Activated T-helper 2 cell treated with anti-CD3 and anti-CD28 coated beads, Interferon-gamma antibody, Interleukin-2, Interleukin-4, amounts not matched to agents 10 μg/mL and 5 μg/mL and 100 μg/mL, durations not matched to agents 14 hours and 24 hours and 36 hours (primary cell): ENCODE measurements at regions not wholly inside any gene's neighbourhood (a gene's known extent, or its start where the extent isn't known, plus 50 kb on each side); places are given as distances from the start of the nearest gene placed in this dataset.

Source experiments
- DNase-seq: peaks from one replicate; pipeline ENCODE4 v3.0.0; 2021; ENCODE audit warnings: low spot score
- H3K27ac Mint-ChIP-seq: one replicate; pipeline ENCODE4 v1.8.0; 2021; ENCODE audit warnings: mixed read lengths
- H3K27me3 Mint-ChIP-seq: one replicate; pipeline ENCODE4 v1.8.0; 2021; ENCODE audit warnings: low read depth, mixed read lengths
- H3K36me3 Mint-ChIP-seq: one replicate; pipeline ENCODE4 v1.8.0; 2021; ENCODE audit warnings: low read depth, mixed read lengths
- H3K4me1 Mint-ChIP-seq: one replicate; pipeline ENCODE4 v1.8.0; 2021; ENCODE audit warnings: low read depth, mixed read lengths
- H3K4me3 Mint-ChIP-seq: one replicate; pipeline ENCODE4 v1.8.0; 2021; ENCODE audit warnings: low read depth, mild to moderate bottlenecking, moderate library complexity, mixed read lengths
- H3K9me3 Mint-ChIP-seq: one replicate; pipeline ENCODE4 v1.8.0; 2021; ENCODE audit warnings: mixed read lengths
- intact Hi-C: fragments of 100-400 bp; cut with micrococcal nuclease; formaldehyde crosslinking; loops from one replicate; pipeline ENCODE4 v1.15.1; 2023

GRCh38 chr13:73416093-73416492, 357.3 kb downstream of the KLF5 start:
- DNase-seq = no peak
- H3K27ac Mint-ChIP-seq = no peak overlapping the region
- no peaks in the 10 kb centered on the region for H3K36me3 Mint-ChIP-seq
- no peak overlapping the region for H3K4me3 Mint-ChIP-seq
- H3K27me3 Mint-ChIP-seq = peaks cover 6% of the 10 kb centered on the region
- no peaks in the 10 kb centered on the region for H3K9me3 Mint-ChIP-seq
- intact Hi-C loops = no loop called here
- no peaks in the 10 kb centered on the region for H3K4me1 Mint-ChIP-seq

- no peak overlapping the region for H3K4me3 Mint-ChIP-seq
- no peaks in the 10 kb centered on the region for H3K9me3 Mint-ChIP-seq
- no peak for DNase-seq
- H3K4me1 Mint-ChIP-seq = no peaks in the 10 kb centered on the region
- H3K27ac Mint-ChIP-seq = no peak overlapping the region
- H3K36me3 Mint-ChIP-seq = no peaks in the 10 kb centered on the region
- peaks cover 3% of the 10 kb centered on the region for H3K27me3 Mint-ChIP-seq
- intact Hi-C loops = no loop called here
Observed at GRCh38 chr13:73413656-73414055, 354.9 kb downstream of the KLF5 start.

DNA sequence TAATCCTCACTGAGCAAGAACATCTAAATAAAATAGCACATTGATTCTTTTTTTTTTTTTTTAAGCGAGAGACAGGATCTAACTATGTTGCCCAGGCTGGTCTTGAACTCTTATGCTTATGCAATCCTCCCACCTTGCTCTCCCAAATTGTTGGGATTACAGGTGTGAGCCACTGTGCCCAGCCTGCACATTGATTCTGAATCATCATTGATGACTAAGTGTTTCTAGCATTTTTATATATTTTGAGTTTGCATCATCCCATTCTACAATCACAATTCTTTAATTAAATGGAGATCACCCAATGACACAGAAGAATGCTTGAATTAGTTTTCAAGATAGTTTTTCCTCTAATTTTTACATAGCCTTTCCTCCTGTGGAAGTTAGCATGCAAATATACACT, 354.1 kb downstream of the KLF5 start:
- Mint-ChIP-seq H3K9me3 (no peaks in the 10 kb centered on the region), H3K27ac (no peak overlapping the region), H3K36me3 (no peaks in the 10 kb centered on the region), H3K27me3 (no peaks in the 10 kb centered on the region), H3K4me1 (no peaks in the 10 kb centered on the region), H3K4me3 (no peak overlapping the region)
- intact Hi-C loops = no loop called here
- no peak for DNase-seq

DNA sequence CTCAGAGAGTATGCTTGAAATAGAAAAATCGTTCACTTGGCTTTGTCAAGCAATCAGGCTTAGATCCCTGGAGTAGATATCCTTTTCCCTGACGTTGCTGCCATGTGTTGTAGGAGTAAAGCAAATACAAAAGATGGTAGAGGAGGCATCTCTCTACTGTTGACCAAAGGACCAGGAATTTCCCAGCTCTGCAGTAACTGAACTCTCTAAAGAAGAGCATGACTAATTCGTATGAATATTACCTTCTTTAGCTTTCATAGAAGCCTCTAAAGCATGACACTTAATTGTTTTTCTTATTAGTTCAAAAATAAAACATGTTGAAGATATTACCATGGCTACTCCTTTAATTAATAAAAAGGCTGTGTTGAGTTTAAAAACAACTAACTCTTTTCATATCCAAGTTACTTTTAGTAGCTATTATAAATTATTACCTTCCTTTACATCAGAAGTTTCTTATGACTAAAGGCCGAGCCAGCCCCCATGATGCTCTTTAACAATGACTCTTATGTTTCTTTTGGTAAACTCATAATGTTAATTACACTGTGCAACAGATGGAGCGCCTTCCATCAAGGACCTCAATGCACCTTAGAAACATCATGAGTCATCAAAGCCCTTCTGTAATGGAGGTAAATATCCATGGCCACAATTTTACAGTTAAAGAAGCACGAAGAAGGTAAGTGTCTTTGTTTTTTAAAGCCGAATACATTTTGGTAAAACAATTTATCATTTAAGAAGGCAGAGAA, 352.4 kb downstream of the KLF5 start:
- Mint-ChIP-seq H3K27ac (no peak overlapping the region), H3K4me1 (no peaks in the 10 kb centered on the region), H3K27me3 (no peaks in the 10 kb centered on the region), H3K9me3 (no peaks in the 10 kb centered on the region), H3K4me3 (no peak overlapping the region), H3K36me3 (no peaks in the 10 kb centered on the region)
- no peak for DNase-seq
- intact Hi-C loops = no loop called here

GRCh38 chr13:73406454-73406853, 347.6 kb downstream of the KLF5 start:
- Mint-ChIP-seq H3K4me1 (no peaks in the 10 kb centered on the region), H3K27me3 (no peaks in the 10 kb centered on the region), H3K27ac (no peak overlapping the region), H3K4me3 (no peak overlapping the region), H3K9me3 (no peaks in the 10 kb centered on the region), H3K36me3 (no peaks in the 10 kb centered on the region)
- intact Hi-C loops = no loop called here
- DNase-seq = no peak

DNA sequence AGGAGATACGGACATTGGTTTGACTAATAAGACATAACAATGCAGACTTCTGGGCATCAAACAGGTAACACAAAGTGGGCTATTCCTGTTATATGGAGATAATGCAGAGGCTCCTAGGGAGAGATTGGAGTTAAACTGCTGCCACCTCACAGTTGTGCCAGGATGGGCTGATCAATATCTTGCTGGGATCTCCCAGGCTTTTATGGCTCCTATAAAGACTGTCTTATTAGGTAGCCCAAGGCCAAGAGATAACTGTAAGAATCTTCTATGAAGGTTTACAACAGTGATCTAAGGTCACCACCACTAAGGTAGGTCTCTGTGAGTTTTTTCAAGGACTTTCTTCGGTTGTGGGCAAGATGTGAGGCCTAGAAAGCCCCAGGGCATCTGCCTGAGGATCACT, 345.8 kb downstream of the KLF5 start:
- H3K36me3 Mint-ChIP-seq = no peaks in the 10 kb centered on the region
- no peak for DNase-seq
- no peaks in the 10 kb centered on the region for H3K4me1 Mint-ChIP-seq
- H3K4me3 Mint-ChIP-seq = no peak overlapping the region
- H3K27ac Mint-ChIP-seq = no peak overlapping the region
- H3K27me3 Mint-ChIP-seq = no peaks in the 10 kb centered on the region
- no peaks in the 10 kb centered on the region for H3K9me3 Mint-ChIP-seq
- intact Hi-C loops = no loop called here

DNA sequence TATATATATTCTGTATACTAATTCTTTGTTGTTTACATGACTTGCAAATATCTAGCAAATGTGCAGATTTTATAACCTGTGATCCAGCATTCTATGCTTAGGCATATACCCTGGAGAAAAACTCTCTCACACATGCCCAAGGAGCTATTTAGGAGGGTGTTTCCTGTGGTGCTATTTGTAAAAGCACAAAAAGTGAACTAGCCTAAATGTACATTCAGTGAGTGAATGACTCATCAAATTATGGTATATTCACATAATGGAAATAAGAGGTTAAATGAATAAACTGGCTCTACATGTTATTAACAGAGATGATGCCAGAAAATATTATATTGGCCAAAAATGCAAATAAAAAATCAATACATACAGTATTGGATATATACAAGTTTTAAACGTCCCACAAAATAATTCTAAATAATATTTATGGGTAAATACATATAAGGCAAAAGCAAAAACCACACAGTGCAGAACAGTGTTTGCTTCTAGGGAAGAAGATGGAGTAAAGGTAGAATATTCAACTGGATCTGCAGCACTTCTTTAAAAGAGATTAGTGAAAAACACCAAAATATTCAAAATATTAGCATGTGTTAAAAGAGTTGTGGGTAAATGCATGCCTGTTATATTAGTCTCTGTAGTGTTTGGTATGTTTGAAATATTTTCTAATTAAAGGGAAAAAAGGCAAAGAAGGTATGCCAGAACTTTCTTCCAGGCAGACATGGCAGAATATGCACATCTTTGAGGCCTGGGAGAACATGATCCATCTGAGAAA, 344.7 kb downstream of the KLF5 start:
- Mint-ChIP-seq H3K4me3 (no peak overlapping the region), H3K4me1 (no peaks in the 10 kb centered on the region), H3K9me3 (no peaks in the 10 kb centered on the region), H3K27me3 (peaks cover 5% of the 10 kb centered on the region), H3K36me3 (no peaks in the 10 kb centered on the region), H3K27ac (no peak overlapping the region)
- intact Hi-C loops = no loop called here
- no peak for DNase-seq

- Mint-ChIP-seq H3K9me3 (no peaks in the 10 kb centered on the region), H3K4me3 (no peak overlapping the region), H3K36me3 (no peaks in the 10 kb centered on the region), H3K27ac (no peak overlapping the region), H3K4me1 (no peaks in the 10 kb centered on the region), H3K27me3 (peaks cover 5% of the 10 kb centered on the region)
- DNase-seq = no peak
- intact Hi-C loops = no loop called here
Observed at GRCh38 chr13:73401769-73402168, 343.0 kb downstream of the KLF5 start.

GRCh38 chr13:73399347-73400216, 340.8 kb downstream of the KLF5 start:
- Mint-ChIP-seq H3K9me3 (no peaks in the 10 kb centered on the region), H3K36me3 (no peaks in the 10 kb centered on the region), H3K4me3 (no peak overlapping the region), H3K27ac (no peak overlapping the region), H3K4me1 (no peaks in the 10 kb centered on the region), H3K27me3 (peaks cover 5% of the 10 kb centered on the region)
- no peak for DNase-seq
- intact Hi-C loops = no loop called here

GRCh38 chr13:73397496-73398305, 338.9 kb downstream of the KLF5 start:
- H3K36me3 Mint-ChIP-seq = no peaks in the 10 kb centered on the region
- peaks cover 5% of the 10 kb centered on the region for H3K27me3 Mint-ChIP-seq
- no peaks in the 10 kb centered on the region for H3K4me1 Mint-ChIP-seq
- no peak overlapping the region for H3K27ac Mint-ChIP-seq
- intact Hi-C loops = no loop called here
- H3K4me3 Mint-ChIP-seq = no peak overlapping the region
- no peak for DNase-seq
- H3K9me3 Mint-ChIP-seq = no peaks in the 10 kb centered on the region

DNA sequence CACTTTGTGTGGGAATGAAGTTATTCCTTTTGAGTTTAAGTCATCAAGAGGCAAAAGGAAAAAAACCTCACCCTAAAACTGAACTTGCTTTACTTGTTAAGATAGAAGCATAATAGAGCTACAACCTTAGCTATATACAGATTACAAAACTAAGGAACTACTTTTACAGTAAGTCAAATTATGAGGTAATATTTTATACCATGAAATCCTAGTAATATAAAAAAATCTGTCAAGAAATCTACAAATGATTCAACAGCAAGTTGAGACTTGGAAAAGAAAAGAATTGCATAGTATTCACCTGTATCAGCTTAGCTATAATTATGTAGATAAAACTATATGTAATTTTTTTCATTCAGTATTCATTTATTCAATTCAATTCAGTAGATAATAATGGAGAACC, 335.3 kb downstream of the KLF5 start:
- H3K4me1 Mint-ChIP-seq = no peaks in the 10 kb centered on the region
- H3K27ac Mint-ChIP-seq = no peak overlapping the region
- DNase-seq = no peak
- H3K4me3 Mint-ChIP-seq = no peak overlapping the region
- intact Hi-C loops = no loop called here
- peaks cover 3% of the 10 kb centered on the region for H3K27me3 Mint-ChIP-seq
- H3K9me3 Mint-ChIP-seq = no peaks in the 10 kb centered on the region
- H3K36me3 Mint-ChIP-seq = no peaks in the 10 kb centered on the region

GRCh38 chr13:73390100-73390499, 331.3 kb downstream of the KLF5 start:
- Mint-ChIP-seq H3K9me3 (no peaks in the 10 kb centered on the region), H3K36me3 (no peaks in the 10 kb centered on the region), H3K4me3 (no peak overlapping the region), H3K4me1 (no peaks in the 10 kb centered on the region), H3K27me3 (no peaks in the 10 kb centered on the region), H3K27ac (no peak overlapping the region)
- DNase-seq = no peak
- intact Hi-C loops = no loop called here
